ENCODE measurements at regions not wholly inside any gene's neighbourhood (a gene's known extent, or its start where the extent isn't known, plus 50 kb on each side); places are given as distances from the start of the nearest gene placed in this dataset.

GRCh38 chr12:114263056-114263805 lies 142.7 kb downstream of the TBX5 start:
- TF ChIP-seq CTCF (IDR thresholded peaks at IDR 0.05) (no peak), EP300 (IDR thresholded peaks at IDR 0.05; ENCODE audit: low read depth) (no peak), POLR2A (IDR thresholded peaks at IDR 0.05) (no peak)

Measured in transverse colon (tissue), 3 donors.